ENCODE measurements at regions not wholly inside any gene's neighbourhood (a gene's known extent, or its start where the extent isn't known, plus 50 kb on each side); places are given as distances from the start of the nearest gene placed in this dataset.
"Not testable (repeated sequence)": the region's sequence is repeated elsewhere in the genome, so short reads cannot be mapped to it uniquely, and the experiment has no call there.

GRCh38 chr15:79505956-79506355 lies 73.8 kb downstream of the MINAR1 start:
- no peak overlapping the region for H2AFZ ChIP-seq (ENCODE audit: low read length)
- H4K20me1 ChIP-seq (ENCODE audit: low read length): no peaks in the 10 kb centered on the region
- ChIA-PET POLR2A (ENCODE audit: unreplicated experiment) (no interaction called here), CTCF (no interaction called here)
- no TSS peak for BruUV-seq (replicated peaks)
- no peaks in the 10 kb centered on the region for H3K36me3 ChIP-seq (ENCODE audit: low read depth, low read length)
- intact Hi-C loops (cut with micrococcal nuclease): no loop called here
- H3F3A ChIP-seq (ENCODE audit: low read length, unreplicated experiment): no peaks in the 10 kb centered on the region
- no peaks in the 10 kb centered on the region for H3K4me1 ChIP-seq (ENCODE audit: insufficient read depth, low read length)
- H3K4me2 ChIP-seq (ENCODE audit: low read length): no peak overlapping the region
- no peak overlapping the region for H3K27ac ChIP-seq (ENCODE audit: low read length)
- H3K9ac ChIP-seq (ENCODE audit: low read length): no peak overlapping the region
- no peaks in the 10 kb centered on the region for H3K79me2 ChIP-seq (ENCODE audit: low read length)
- H3K9me2 ChIP-seq (replicated peaks; ENCODE audit: low read length): no peaks in the 10 kb centered on the region
- no peak overlapping the region for H3K4me3 ChIP-seq (ENCODE audit: low read length)
- no peak for DNase-seq
- H3K27me3 ChIP-seq (ENCODE audit: low read length): peaks cover 51% of the 10 kb centered on the region
- no peak for ATAC-seq
- TF ChIP-seq CTCF (conservative IDR thresholded peaks at IDR 0.05; ENCODE audit: low read depth, low read length) (no peak), EZH2phosphoT487 (IDR thresholded peaks at IDR 0.05; ENCODE audit: borderline replicate concordance, low read length) (no peak), EZH2 (IDR thresholded peaks at IDR 0.05; ENCODE audit: low read length, unreplicated experiment) (no peak)
- H3K9me3 ChIP-seq (ENCODE audit: low read length): no peaks in the 10 kb centered on the region

GRCh38 chr15:79512844-79513243 lies 80.7 kb downstream of the MINAR1 start:
- H3F3A ChIP-seq (ENCODE audit: low read length, unreplicated experiment); H3K4me3 ChIP-seq (ENCODE audit: low read length); H3K9me3 ChIP-seq (ENCODE audit: low read length); H3K9me2 ChIP-seq (replicated peaks; ENCODE audit: low read length); H3K27ac ChIP-seq (ENCODE audit: low read length); H3K79me2 ChIP-seq (ENCODE audit: low read length); DNase-seq; ATAC-seq; H2AFZ ChIP-seq (ENCODE audit: low read length); H3K4me2 ChIP-seq (ENCODE audit: low read length); H4K20me1 ChIP-seq (ENCODE audit: low read length); POLR2A ChIA-PET (ENCODE audit: unreplicated experiment); BruUV-seq (replicated peaks); H3K36me3 ChIP-seq (ENCODE audit: low read depth, low read length); H3K9ac ChIP-seq (ENCODE audit: low read length); CTCF ChIA-PET; intact Hi-C loops (cut with micrococcal nuclease); H3K4me1 ChIP-seq (ENCODE audit: insufficient read depth, low read length): not testable (repeated sequence)
- H3K27me3 ChIP-seq (ENCODE audit: low read length): peaks cover 47% of the 10 kb centered on the region

- intact Hi-C loops (cut with micrococcal nuclease): no loop called here
These were observed 81.3 kb downstream of the MINAR1 start for GRCh38 chr15:79513417-79513816.

More at GRCh38 chr15:79513417-79513816, 81.3 kb downstream of the MINAR1 start:
- no peaks in the 10 kb centered on the region for H3K36me3 ChIP-seq (ENCODE audit: low read depth, low read length)
- H3K27ac ChIP-seq (ENCODE audit: low read length): no peak overlapping the region
- no TSS peak for BruUV-seq (replicated peaks)
- no peak for DNase-seq
- no peaks in the 10 kb centered on the region for H3F3A ChIP-seq (ENCODE audit: low read length, unreplicated experiment)
- no peaks in the 10 kb centered on the region for H3K79me2 ChIP-seq (ENCODE audit: low read length)
- H3K9me2 ChIP-seq (replicated peaks; ENCODE audit: low read length): no peaks in the 10 kb centered on the region
- TF ChIP-seq EZH2 (IDR thresholded peaks at IDR 0.05; ENCODE audit: low read length, unreplicated experiment) (no peak), CTCF (conservative IDR thresholded peaks at IDR 0.05; ENCODE audit: low read depth, low read length) (no peak), EZH2phosphoT487 (IDR thresholded peaks at IDR 0.05; ENCODE audit: borderline replicate concordance, low read length) (no peak)
- POLR2A ChIA-PET (ENCODE audit: unreplicated experiment): no interaction called here
- H3K4me3 ChIP-seq (ENCODE audit: low read length): no peak overlapping the region
- no peaks in the 10 kb centered on the region for H3K9me3 ChIP-seq (ENCODE audit: low read length)
- no peak overlapping the region for H2AFZ ChIP-seq (ENCODE audit: low read length)
- CTCF ChIA-PET: no interaction called here
- peaks cover 47% of the 10 kb centered on the region for H3K27me3 ChIP-seq (ENCODE audit: low read length)
- H4K20me1 ChIP-seq (ENCODE audit: low read length): no peaks in the 10 kb centered on the region
- no peaks in the 10 kb centered on the region for H3K4me1 ChIP-seq (ENCODE audit: insufficient read depth, low read length)
- H3K9ac ChIP-seq (ENCODE audit: low read length): no peak overlapping the region
- H3K4me2 ChIP-seq (ENCODE audit: low read length): no peak overlapping the region
- no peak for ATAC-seq

Data from PC-3 (cell line).